ENCODE measurements at regions not wholly inside any gene's neighbourhood (a gene's known extent, or its start where the extent isn't known, plus 50 kb on each side); places are given as distances from the start of the nearest gene placed in this dataset.

GRCh38 chr4:137032222-137032621, 500.1 kb downstream of the PCDH18 start:
- no peak for ATAC-seq

GRCh38 chr4:137029026-137029425, 503.3 kb downstream of the PCDH18 start:
- no peak for TF ChIP-seq ZNF8 (CRISPR knock-in tag; IDR thresholded peaks at IDR 0.05)
- TF ChIP-seq, protein P1, sequence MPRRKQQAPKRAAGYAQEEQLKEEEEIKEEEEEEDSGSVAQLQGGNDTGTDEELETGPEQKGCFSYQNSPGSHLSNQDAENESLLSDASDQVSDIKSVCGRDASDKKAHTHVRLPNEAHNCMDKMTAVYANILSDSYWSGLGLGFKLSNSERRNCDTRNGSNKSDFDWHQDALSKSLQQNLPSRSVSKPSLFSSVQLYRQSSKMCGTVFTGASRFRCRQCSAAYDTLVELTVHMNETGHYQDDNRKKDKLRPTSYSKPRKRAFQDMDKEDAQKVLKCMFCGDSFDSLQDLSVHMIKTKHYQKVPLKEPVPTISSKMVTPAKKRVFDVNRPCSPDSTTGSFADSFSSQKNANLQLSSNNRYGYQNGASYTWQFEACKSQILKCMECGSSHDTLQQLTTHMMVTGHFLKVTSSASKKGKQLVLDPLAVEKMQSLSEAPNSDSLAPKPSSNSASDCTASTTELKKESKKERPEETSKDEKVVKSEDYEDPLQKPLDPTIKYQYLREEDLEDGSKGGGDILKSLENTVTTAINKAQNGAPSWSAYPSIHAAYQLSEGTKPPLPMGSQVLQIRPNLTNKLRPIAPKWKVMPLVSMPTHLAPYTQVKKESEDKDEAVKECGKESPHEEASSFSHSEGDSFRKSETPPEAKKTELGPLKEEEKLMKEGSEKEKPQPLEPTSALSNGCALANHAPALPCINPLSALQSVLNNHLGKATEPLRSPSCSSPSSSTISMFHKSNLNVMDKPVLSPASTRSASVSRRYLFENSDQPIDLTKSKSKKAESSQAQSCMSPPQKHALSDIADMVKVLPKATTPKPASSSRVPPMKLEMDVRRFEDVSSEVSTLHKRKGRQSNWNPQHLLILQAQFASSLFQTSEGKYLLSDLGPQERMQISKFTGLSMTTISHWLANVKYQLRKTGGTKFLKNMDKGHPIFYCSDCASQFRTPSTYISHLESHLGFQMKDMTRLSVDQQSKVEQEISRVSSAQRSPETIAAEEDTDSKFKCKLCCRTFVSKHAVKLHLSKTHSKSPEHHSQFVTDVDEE (CRISPR knock-in tag; IDR thresholded peaks at IDR 0.05): no peak
- TF ChIP-seq TCF4 (CRISPR knock-in tag; IDR thresholded peaks at IDR 0.05; ENCODE audit: borderline replicate concordance): no peak
- TF ChIP-seq GLIS3 (CRISPR knock-in tag; IDR thresholded peaks at IDR 0.05): no peak
- no peak for TF ChIP-seq ZC3H10 (CRISPR knock-in tag; IDR thresholded peaks at IDR 0.05)
- no peak for TF ChIP-seq TOX (CRISPR knock-in tag; IDR thresholded peaks at IDR 0.05; ENCODE audit: borderline replicate concordance)
- no peak for TF ChIP-seq ZFP3 (CRISPR knock-in tag; IDR thresholded peaks at IDR 0.05)
- no peak for TF ChIP-seq PATZ1 (CRISPR knock-in tag; IDR thresholded peaks at IDR 0.05; ENCODE audit: borderline replicate concordance)
- TF ChIP-seq ARNTL (CRISPR knock-in tag; IDR thresholded peaks at IDR 0.05; ENCODE audit: borderline replicate concordance, low read depth): no peak
- TF ChIP-seq OSR1 (CRISPR knock-in tag; IDR thresholded peaks at IDR 0.05): no peak
- TF ChIP-seq CSDC2 (CRISPR knock-in tag; IDR thresholded peaks at IDR 0.05): no peak
- TF ChIP-seq SNAI2 (CRISPR knock-in tag; IDR thresholded peaks at IDR 0.05): no peak
- TF ChIP-seq RARB (CRISPR knock-in tag; IDR thresholded peaks at IDR 0.05): no peak
- TF ChIP-seq BACH2 (CRISPR knock-in tag; IDR thresholded peaks at IDR 0.05; ENCODE audit: borderline replicate concordance): no peak
- no peak for ATAC-seq

More at GRCh38 chr4:137032222-137032621, 500.1 kb downstream of the PCDH18 start:
- no peak for TF ChIP-seq PPARA (CRISPR knock-in tag; IDR thresholded peaks at IDR 0.05; ENCODE audit: borderline replicate concordance)
- TF ChIP-seq SNAI2 (CRISPR knock-in tag; IDR thresholded peaks at IDR 0.05): no peak
- no peak for TF ChIP-seq ZNF565 (CRISPR knock-in tag; conservative IDR thresholded peaks at IDR 0.05; ENCODE audit: low read depth)
- TF ChIP-seq OSR1 (CRISPR knock-in tag; IDR thresholded peaks at IDR 0.05): no peak
- TF ChIP-seq GLIS3 (CRISPR knock-in tag; IDR thresholded peaks at IDR 0.05): no peak
- TF ChIP-seq, protein P1 (CRISPR knock-in tag; IDR thresholded peaks at IDR 0.05): no peak
- TF ChIP-seq ZFP30 (CRISPR knock-in tag; IDR thresholded peaks at IDR 0.05): no peak
- no peak for TF ChIP-seq TCF4 (CRISPR knock-in tag; IDR thresholded peaks at IDR 0.05; ENCODE audit: borderline replicate concordance)
- TF ChIP-seq POU6F1 (CRISPR knock-in tag; IDR thresholded peaks at IDR 0.05; ENCODE audit: borderline replicate concordance, low read depth): no peak
- no peak for TF ChIP-seq PATZ1 (CRISPR knock-in tag; IDR thresholded peaks at IDR 0.05; ENCODE audit: borderline replicate concordance)
- no peak for TF ChIP-seq ESRRG (CRISPR knock-in tag; IDR thresholded peaks at IDR 0.05)
- TF ChIP-seq, protein P2, sequence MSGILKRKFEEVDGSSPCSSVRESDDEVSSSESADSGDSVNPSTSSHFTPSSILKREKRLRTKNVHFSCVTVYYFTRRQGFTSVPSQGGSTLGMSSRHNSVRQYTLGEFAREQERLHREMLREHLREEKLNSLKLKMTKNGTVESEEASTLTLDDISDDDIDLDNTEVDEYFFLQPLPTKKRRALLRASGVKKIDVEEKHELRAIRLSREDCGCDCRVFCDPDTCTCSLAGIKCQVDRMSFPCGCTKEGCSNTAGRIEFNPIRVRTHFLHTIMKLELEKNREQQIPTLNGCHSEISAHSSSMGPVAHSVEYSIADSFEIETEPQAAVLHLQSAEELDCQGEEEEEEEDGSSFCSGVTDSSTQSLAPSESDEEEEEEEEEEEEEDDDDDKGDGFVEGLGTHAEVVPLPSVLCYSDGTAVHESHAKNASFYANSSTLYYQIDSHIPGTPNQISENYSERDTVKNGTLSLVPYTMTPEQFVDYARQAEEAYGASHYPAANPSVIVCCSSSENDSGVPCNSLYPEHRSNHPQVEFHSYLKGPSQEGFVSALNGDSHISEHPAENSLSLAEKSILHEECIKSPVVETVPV (CRISPR knock-in tag; IDR thresholded peaks at IDR 0.05): no peak
- TF ChIP-seq ZFP3 (CRISPR knock-in tag; IDR thresholded peaks at IDR 0.05): no peak

Measured in SK-N-SH treated with all-trans-retinoic acid at 6 μM for 48 hours (cell line).